DOHH2 (cell line): ENCODE measurements at regions not wholly inside any gene's neighbourhood (a gene's known extent, or its start where the extent isn't known, plus 50 kb on each side); places are given as distances from the start of the nearest gene placed in this dataset.

ENCODE experiments used
- CTCF ChIP-seq: fragments of 200-600 bp; sonication (generic); IDR thresholded peaks from one replicate; pipeline ENCODE4 v1.5.1; 2014; ENCODE audit warnings: antibody characterized with exemption, mild to moderate bottlenecking, low read depth, low read length; ENCODE audit not compliant: poor library complexity, severe bottlenecking
- EZH2phosphoT487 ChIP-seq: fragments of 200-600 bp; sonication (generic); IDR thresholded peaks from 2 replicates; pipeline ENCODE4 v1.6.1; 2017; ENCODE audit warnings: borderline replicate concordance, mild to moderate bottlenecking, antibody characterized with exemption, low read length, moderate library complexity, mixed read lengths

- no peak for TF ChIP-seq CTCF
- no peak for TF ChIP-seq EZH2phosphoT487
Measured at GRCh38 chr3:22373827-22374226, 622.8 kb upstream of the ZNF385D start.
